GM12878 (cell line): ENCODE measurements at regions not wholly inside any gene's neighbourhood (a gene's known extent, or its start where the extent isn't known, plus 50 kb on each side); places are given as distances from the start of the nearest gene placed in this dataset.

Source experiments
- ATAC-seq: fragments of 200-7000 bp; cut with Tn5 transposase; 3 replicates; pipeline ENCODE4 v1.9.1; 2020; ENCODE audit warnings: mild to moderate bottlenecking, moderate library complexity
- BruUV-seq: library from RNA; stranded (reverse); fragments of 400-500 nt; replicated peaks from 2 replicates; lab custom pipeline; 2021; lab: Mats Ljungman, UMichigan
- CTCF ChIA-PET: fragments of 300-600 bp; sonication (Branson Sonifier 250); formaldehyde crosslinking; extraction: SDS; loops from one replicate; lab custom pipeline; 2021; ENCODE audit warnings: inconsistent platforms; lab: Yijun Ruan, JAX
- POLR2A ChIA-PET: fragments of 350-600 bp; formaldehyde crosslinking; extraction: SDS; loops from one replicate; lab custom pipeline; 2021; ENCODE audit warnings: inconsistent platforms; lab: Charles Lee
- RAD21 ChIA-PET: fragments of 300-600 bp; sonication (Branson Sonifier 250); formaldehyde crosslinking; loops from one replicate; lab custom pipeline; 2023; ENCODE audit warnings: antibody characterized with exemption; ENCODE audit not compliant: unreplicated experiment; lab: Charles Lee
- SMC1A ChIA-PET: fragments of 300-600 bp; sonication (Branson Sonifier 250); formaldehyde crosslinking; loops from one replicate; lab custom pipeline; 2023; ENCODE audit not compliant: unreplicated experiment, uncharacterized antibody; lab: Charles Lee
- DNase-seq: peaks from one replicate; pipeline ENCODE4 v3.0.0-alpha.2; 2011; ENCODE audit warnings: low read depth, low spot score
- FAIRE-seq: peaks from 3 replicates; lab custom pipeline; 2011; peaks lifted over from hg19 to GRCh38; lab: Jason Lieb, UNC
- H2AFZ ChIP-seq: 2 replicates; pipeline ENCODE4 v1.6.0; 2011; ENCODE audit warnings: low read depth, low read length, control low read depth; ENCODE audit not compliant: control insufficient read depth
- H3K27ac ChIP-seq: 2 replicates; pipeline ENCODE4 v1.5.1; 2011; ENCODE audit warnings: control low read depth; ENCODE audit not compliant: control insufficient read depth, insufficient read depth
- H3K27me3 ChIP-seq, 2 experiments: replicated peaks in 1 of 2; 2 replicates each; pipeline versions ENCODE4 v1.6.0 to v1.6.1; 2011; ENCODE audit warnings: low read length in 1 of 2; ENCODE audit not compliant: control insufficient read depth in 2 of 2, insufficient read depth in 2 of 2
- H3K36me3 ChIP-seq, 2 experiments: 2 replicates each; pipeline ENCODE4 v1.5.1; 2011; ENCODE audit warnings: low read length in 1 of 2; ENCODE audit not compliant: control insufficient read depth in 2 of 2, insufficient read depth in 2 of 2
- H3K4me1 ChIP-seq: 2 replicates; pipeline ENCODE4 v1.6.1; 2011; ENCODE audit warnings: mild to moderate bottlenecking, low read length, moderate library complexity, mixed read lengths; ENCODE audit not compliant: control insufficient read depth, insufficient read depth
- H3K4me2 ChIP-seq: 2 replicates; pipeline ENCODE4 v1.6.0; 2011; ENCODE audit warnings: control low read depth; ENCODE audit not compliant: control insufficient read depth, insufficient read depth
- H3K4me3 ChIP-seq: fragments of 200-600 bp; sonication (generic); 2 replicates; pipeline ENCODE4 v1.5.1; 2016
- H3K79me2 ChIP-seq: 2 replicates; pipeline ENCODE4 v1.6.0; 2011; ENCODE audit warnings: low read length; ENCODE audit not compliant: control insufficient read depth, insufficient read depth
- H3K9ac ChIP-seq: 2 replicates; pipeline ENCODE4 v1.8.0; 2011; ENCODE audit warnings: low read length, control low read depth, mixed read lengths; ENCODE audit not compliant: control insufficient read depth, insufficient read depth
- H3K9me3 ChIP-seq: replicated peaks from 3 replicates; pipeline ENCODE4 v1.5.1; 2011; ENCODE audit warnings: mild to moderate bottlenecking, low read length; ENCODE audit not compliant: control insufficient read depth, insufficient read depth
- H4K20me1 ChIP-seq: 2 replicates; pipeline ENCODE4 v1.6.0; 2011; ENCODE audit not compliant: control insufficient read depth, insufficient read depth
- CBFB ChIP-seq: IDR thresholded peaks from 2 replicates; pipeline ENCODE4 v1.6.1; 2016; ENCODE audit warnings: antibody characterized with exemption, low read depth
- HDAC2 ChIP-seq: fragments of 200-600 bp; sonication (generic); IDR thresholded peaks from 2 replicates; pipeline ENCODE4 v1.6.1; 2017
- IKZF2 ChIP-seq, 2 experiments: fragments of 450-650 bp; IDR thresholded peaks; 2 replicates each; pipeline ENCODE4 v1.6.1; 2017; ENCODE audit warnings: mild to moderate bottlenecking in 2 of 2, moderate library complexity in 2 of 2
- JUND ChIP-seq: IDR thresholded peaks from 2 replicates; pipeline ENCODE4 v1.6.1; 2012; ENCODE audit warnings: low read depth, mild to moderate bottlenecking, low read length, improper control_type of control experiment, moderate library complexity
- LARP7 ChIP-seq: fragments of 450-650 bp; IDR thresholded peaks from 2 replicates; pipeline ENCODE4 v1.6.1; 2017; ENCODE audit warnings: mild to moderate bottlenecking
- MAX ChIP-seq: IDR thresholded peaks from 2 replicates; pipeline ENCODE4 v1.6.1; 2012; ENCODE audit warnings: low read depth, low read length, improper control_type of control experiment
- MLLT1 ChIP-seq: fragments of 450-650 bp; IDR thresholded peaks from 2 replicates; pipeline ENCODE4 v1.6.1; 2016; ENCODE audit warnings: mild to moderate bottlenecking
- MTA2 ChIP-seq: fragments of 450-650 bp; IDR thresholded peaks from 2 replicates; pipeline ENCODE4 v1.6.1; 2016; ENCODE audit warnings: low read depth, mild to moderate bottlenecking, moderate library complexity
- MXI1 ChIP-seq: fragments of 150-350 bp; IDR thresholded peaks from 2 replicates; pipeline ENCODE4 v1.6.1; 2011; ENCODE audit warnings: low read depth, mild to moderate bottlenecking, inconsistent platforms, low read length, improper control_type of control experiment
- NR2C2 ChIP-seq: IDR thresholded peaks from 2 replicates; pipeline ENCODE4 v1.6.1; 2011; ENCODE audit warnings: borderline replicate concordance, low read depth; ENCODE audit not compliant: control insufficient read depth, insufficient read length
- RCOR1 ChIP-seq: conservative IDR thresholded peaks from 2 replicates; pipeline ENCODE4 v1.6.1; 2012; ENCODE audit warnings: low read depth, low read length, improper control_type of control experiment
- RFX5 ChIP-seq: IDR thresholded peaks from 2 replicates; pipeline ENCODE4 v1.6.1; 2011; ENCODE audit warnings: low read depth, low read length, improper control_type of control experiment
- SMARCA5 ChIP-seq: fragments of 450-650 bp; IDR thresholded peaks from 2 replicates; pipeline ENCODE4 v1.6.1; 2017; ENCODE audit warnings: mild to moderate bottlenecking
- SP1 ChIP-seq: IDR thresholded peaks from one replicate; pipeline ENCODE4 v1.6.1; 2011; ENCODE audit warnings: low read depth, low read length
- TCF7 ChIP-seq: IDR thresholded peaks from 2 replicates; pipeline ENCODE4 v1.6.1; 2014; ENCODE audit warnings: antibody characterized with exemption, borderline replicate concordance
- ZBTB11 ChIP-seq: fragments of 450-650 bp; formaldehyde crosslinking; IDR thresholded peaks from 2 replicates; pipeline ENCODE4 v1.5.0; 2022; ENCODE audit warnings: mild to moderate bottlenecking, missing genetic modification characterization
- ZBTB33 ChIP-seq: fragments of 450-650 bp; IDR thresholded peaks from 2 replicates; pipeline ENCODE4 v1.6.1; 2017; ENCODE audit warnings: mild to moderate bottlenecking
- ZZZ3 ChIP-seq: IDR thresholded peaks from 2 replicates; pipeline ENCODE4 v1.6.1; 2011; ENCODE audit warnings: low read depth; ENCODE audit not compliant: control insufficient read depth, insufficient read length
- WGBS: methylation state at CpG from one replicate; pipeline ENCODE4 v1.1.6; 2016; ENCODE audit warnings: low lambda C conversion rate; ENCODE audit not compliant: insufficient replicate concordance, insufficient coverage; ENCODE audit errors: missing lambda C conversion rate; 5-methylcytosine and 5-hydroxymethylcytosine counted together
- in situ Hi-C: fragments of 300-500 bp; cut with MboI; formaldehyde crosslinking; loops from 9 replicates; pipeline ENCODE4 v1.14.3; 2018; ENCODE audit warnings: mixed read lengths
- intact Hi-C: fragments of 100-400 bp; cut with micrococcal nuclease; formaldehyde crosslinking; loops from one replicate; pipeline ENCODE4 v1.14.2; 2022; ENCODE audit not compliant: unreplicated experiment

- Histone ChIP-seq H3K36me3 (no peaks in the 10 kb centered on the region), H3K9ac (no peak overlapping the region), H3K4me2 (no peak overlapping the region), H3K27me3 (no peaks in the 10 kb centered on the region), H3K9me3 (no peaks in the 10 kb centered on the region), H3K27ac (no peak overlapping the region)
- ATAC-seq = no peak
- ChIA-PET RAD21 (no interaction called here), POLR2A (no interaction called here), CTCF (no interaction called here)
- no TSS peak for BruUV-seq
- intact Hi-C loops (no loop called here), in situ Hi-C loops (no loop called here)
- 0% methylated on average over 1 of the region's 1 CpG for WGBS
- DNase-seq = no peak
- TF ChIP-seq MAX (no peak), MLLT1 (no peak), MXI1 (no peak), TCF7 (no peak), CBFB (no peak), RFX5 (no peak), SMARCA5 (no peak), MTA2 (no peak), ZBTB11 (CRISPR knock-in tag) (no peak), JUND (no peak), HDAC2 (no peak), IKZF2 (IDR thresholded peaks at IDR 0.05) (no peak), ZBTB33 (no peak), SP1 (no peak), ZZZ3 (no peak), LARP7 (no peak), RCOR1 (no peak), NR2C2 (no peak)
- TF ChIP-seq, all 136 proteins: peak for 0
- Histone ChIP-seq H4K20me1 (no peaks in the 10 kb centered on the region), H3K79me2 (no peaks in the 10 kb centered on the region), H3K4me1 (no peaks in the 10 kb centered on the region), H2AFZ (no peak overlapping the region), H3K4me3 (no peak overlapping the region)
- no peak for FAIRE-seq
- SMC1A ChIA-PET = interaction anchor here (0.6 kb wide), 1 partner anchor 11 kb away, joined by 3 read pairs; no protein-coding TSS in a partner anchor
These were observed 865.1 kb downstream of the CDH18 start for GRCh38 chr5:19122923-19123322.
